Neural crest cell (in vitro differentiated cells): ENCODE measurements at regions not wholly inside any gene's neighbourhood (a gene's known extent, or its start where the extent isn't known, plus 50 kb on each side); places are given as distances from the start of the nearest gene placed in this dataset.

ENCODE experiments used
- DNase-seq: peaks from one replicate; pipeline ENCODE4 v3.0.0; 2021; ENCODE audit warnings: low read depth, mixed read lengths, low spot score
- H3K27ac Mint-ChIP-seq: one replicate; pipeline ENCODE4 v1.8.0; 2021; ENCODE audit warnings: mild to moderate bottlenecking, mixed read lengths; ENCODE audit not compliant: unreplicated experiment
- H3K27me3 Mint-ChIP-seq: 2 replicates; pipeline ENCODE4 v1.8.0; 2021; ENCODE audit warnings: low read depth, mild to moderate bottlenecking, mixed read lengths
- H3K36me3 Mint-ChIP-seq: 2 replicates; pipeline ENCODE4 v1.8.0; 2021; ENCODE audit warnings: low read depth, mild to moderate bottlenecking, mixed read lengths
- H3K4me1 Mint-ChIP-seq: 2 replicates; pipeline ENCODE4 v1.8.0; 2021; ENCODE audit warnings: mixed read lengths
- H3K4me3 Mint-ChIP-seq: one replicate; pipeline ENCODE4 v1.8.0; 2021; ENCODE audit warnings: mild to moderate bottlenecking, mixed read lengths
- H3K9me3 Mint-ChIP-seq: 2 replicates; pipeline ENCODE4 v1.8.0; 2021; ENCODE audit warnings: mixed read lengths
- CTCF ChIP-seq: fragments of 200-600 bp; sonication (generic); conservative IDR thresholded peaks from 2 replicates; pipeline ENCODE4 v1.5.0; 2021; ENCODE audit warnings: antibody characterized with exemption, mild to moderate bottlenecking

GRCh38 chr16:86447228-86447627, 63.1 kb upstream of the FOXF1 start:
- no peaks in the 10 kb centered on the region for H3K9me3 Mint-ChIP-seq
- TF ChIP-seq CTCF = no peak
- no peaks in the 10 kb centered on the region for H3K4me1 Mint-ChIP-seq
- H3K27me3 Mint-ChIP-seq = peaks cover 13% of the 10 kb centered on the region
- DNase-seq = no peak
- H3K4me3 Mint-ChIP-seq = no peak overlapping the region
- H3K36me3 Mint-ChIP-seq = no peaks in the 10 kb centered on the region
- H3K27ac Mint-ChIP-seq = no peak overlapping the region

- no peak for DNase-seq
- Mint-ChIP-seq H3K36me3 (no peaks in the 10 kb centered on the region), H3K27ac (no peak overlapping the region), H3K9me3 (no peaks in the 10 kb centered on the region), H3K4me1 (no peaks in the 10 kb centered on the region), H3K27me3 (peaks cover 23% of the 10 kb centered on the region), H3K4me3 (no peak overlapping the region)
- no peak for TF ChIP-seq CTCF
These were observed 61.9 kb upstream of the FOXF1 start for GRCh38 chr16:86448306-86448890.

GRCh38 chr16:86449446-86450095, 60.8 kb upstream of the FOXF1 start:
- Mint-ChIP-seq H3K4me3 (no peak overlapping the region), H3K9me3 (no peaks in the 10 kb centered on the region), H3K36me3 (no peaks in the 10 kb centered on the region), H3K27ac (no peak overlapping the region), H3K27me3 (peaks cover 30% of the 10 kb centered on the region), H3K4me1 (no peaks in the 10 kb centered on the region)
- no peak for DNase-seq
- TF ChIP-seq CTCF = no peak

GRCh38 chr16:86450691-86451090, 59.6 kb upstream of the FOXF1 start:
- TF ChIP-seq CTCF = no peak
- Mint-ChIP-seq H3K4me1 (no peaks in the 10 kb centered on the region), H3K36me3 (no peaks in the 10 kb centered on the region), H3K27ac (no peak overlapping the region), H3K9me3 (no peaks in the 10 kb centered on the region), H3K27me3 (peaks cover 37% of the 10 kb centered on the region), H3K4me3 (no peak overlapping the region)
- no peak for DNase-seq

- no peaks in the 10 kb centered on the region for H3K36me3 Mint-ChIP-seq
These were observed 57.9 kb upstream of the FOXF1 start for GRCh38 chr16:86452451-86452850.

More at GRCh38 chr16:86452451-86452850, 57.9 kb upstream of the FOXF1 start:
- Mint-ChIP-seq H3K4me1 (no peaks in the 10 kb centered on the region), H3K27ac (no peak overlapping the region), H3K27me3 (peaks cover 54% of the 10 kb centered on the region), H3K4me3 (no peak overlapping the region), H3K9me3 (no peaks in the 10 kb centered on the region)
- TF ChIP-seq CTCF = no peak
- no peak for DNase-seq
